ENCODE measurements at regions not wholly inside any gene's neighbourhood (a gene's known extent, or its start where the extent isn't known, plus 50 kb on each side); places are given as distances from the start of the nearest gene placed in this dataset.
A peak's percentile ranks its signal among the peaks of the same experiment; 100 is the strongest.

DNA sequence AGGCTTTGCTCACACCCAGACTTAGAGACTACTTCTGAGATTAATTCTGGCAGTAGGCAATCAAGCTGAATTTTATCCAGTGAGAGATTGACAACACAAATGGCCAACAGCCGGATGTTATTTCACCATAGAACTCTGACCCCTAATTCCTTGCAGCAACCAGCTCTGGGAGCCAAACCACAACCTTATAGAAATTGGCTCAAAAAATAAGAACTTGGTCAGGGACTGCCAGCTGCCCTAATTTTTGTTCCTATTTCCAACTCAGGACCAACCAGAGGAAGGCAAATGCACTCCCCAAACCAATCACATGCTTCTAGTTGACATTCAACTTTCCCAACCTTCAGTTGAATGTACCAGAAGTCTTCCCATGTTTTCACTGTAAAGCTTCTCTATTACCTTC, 269.7 kb downstream of the HS3ST1 start:
- Histone ChIP-seq H3K4ac (ENCODE audit: low read depth, low read length) (no peak overlapping the region), H2AFZ (ENCODE audit: insufficient read depth, low read length, poor library complexity) (no peak overlapping the region), H3K14ac (ENCODE audit: low read length) (no peak overlapping the region), H3K27ac (ENCODE audit: low read depth, low read length) (no peak overlapping the region), H3K27me3 (ENCODE audit: insufficient read depth, low read length) (no peaks in the 10 kb centered on the region), H3K23ac (ENCODE audit: low read length) (no peak overlapping the region), H4K12ac (ENCODE audit: low read depth, low read length) (no peak overlapping the region), H2BK120ac (ENCODE audit: insufficient read depth, low read length, poor library complexity) (no peak overlapping the region), H2BK12ac (ENCODE audit: low read length) (no peak overlapping the region), H3K18ac (ENCODE audit: low read length) (no peak overlapping the region), H4K8ac (ENCODE audit: low read depth, low read length) (no peak overlapping the region), H2AK5ac (ENCODE audit: low read length) (no peak overlapping the region), H3K79me2 (ENCODE audit: control insufficient read depth, insufficient read depth, low read length, poor library complexity) (no peaks in the 10 kb centered on the region), H2BK5ac (ENCODE audit: low read depth, low read length, poor library complexity) (no peak overlapping the region), H3K4me2 (ENCODE audit: low read length) (no peak overlapping the region), H3K9me3 (ENCODE audit: insufficient read depth, low read depth, low read length) (no peaks in the 10 kb centered on the region), H3K4me3 (ENCODE audit: low read depth, low read length) (no peak overlapping the region), H3K79me1 (ENCODE audit: low read length) (no peaks in the 10 kb centered on the region), H3K4me1 (ENCODE audit: control insufficient read depth in 1 of 2, insufficient read depth in 2 of 2, low read length in 2 of 2) (no peaks in the 10 kb centered on the region), H3K9ac (ENCODE audit: low read length) (no peak overlapping the region), H4K91ac (ENCODE audit: low read depth, low read length) (no peak overlapping the region), H3K36me3 (ENCODE audit: control insufficient read depth in 1 of 2, insufficient read depth in 2 of 2, low read length in 2 of 2) (no peaks in the 10 kb centered on the region)
- DNase-seq = no peak
- WGBS (ENCODE audit: extremely low coverage, insufficient coverage, insufficient read length) = no CpG with 5 or more reads among the region's 1 CpG

DNA sequence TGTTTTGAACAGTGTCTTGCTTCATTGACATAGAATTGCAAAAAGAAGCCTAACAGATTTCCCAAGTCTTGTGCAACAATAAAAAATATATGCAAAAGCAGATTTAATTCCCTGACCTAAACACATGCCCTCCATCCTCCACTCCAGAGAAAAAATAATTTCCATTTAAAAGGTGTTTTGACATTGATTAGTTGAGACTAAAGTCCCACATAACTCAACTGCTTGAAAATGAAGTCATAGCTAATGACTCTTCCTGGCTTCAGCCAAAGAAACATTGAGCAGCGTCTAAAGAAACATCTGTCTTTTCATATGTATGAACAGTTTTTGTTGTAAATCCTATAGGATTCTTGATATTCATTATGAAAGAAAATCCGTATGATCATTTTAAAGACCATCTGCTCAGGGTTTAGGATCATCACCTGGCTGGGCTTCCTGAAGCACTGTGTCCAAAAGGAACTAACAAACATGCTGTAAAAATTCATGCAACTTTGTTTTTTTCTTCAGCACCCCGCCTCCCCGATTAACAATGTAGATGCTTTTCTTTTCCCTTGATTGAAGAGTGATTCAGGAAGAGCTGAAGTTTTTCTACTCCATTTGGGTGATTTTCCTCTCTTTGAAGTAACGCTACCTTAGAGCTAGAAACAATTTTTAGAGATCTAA, 273.4 kb downstream of the HS3ST1 start:
- peak in 1 of 2 donors; percentile 3 for DNase-seq
- H3K4me3 ChIP-seq (ENCODE audit: low read depth, low read length) = no peak overlapping the region
- no peaks in the 10 kb centered on the region for H3K27me3 ChIP-seq (ENCODE audit: insufficient read depth, low read length)
- H3K18ac ChIP-seq (ENCODE audit: low read length) = no peak overlapping the region
- H3K36me3 ChIP-seq (ENCODE audit: control insufficient read depth in 1 of 2, insufficient read depth in 2 of 2, low read length in 2 of 2) = no peaks in the 10 kb centered on the region
- H2AFZ ChIP-seq (ENCODE audit: insufficient read depth, low read length, poor library complexity) = no peak overlapping the region
- no peak overlapping the region for H3K9ac ChIP-seq (ENCODE audit: low read length)
- no CpG with 5 or more reads among the region's 5 CpGs for WGBS (ENCODE audit: extremely low coverage, insufficient coverage, insufficient read length)
- H4K91ac ChIP-seq (ENCODE audit: low read depth, low read length) = no peak overlapping the region
- H4K8ac ChIP-seq (ENCODE audit: low read depth, low read length) = no peak overlapping the region
- no peak overlapping the region for H2BK5ac ChIP-seq (ENCODE audit: low read depth, low read length, poor library complexity)
- no peak overlapping the region for H2BK12ac ChIP-seq (ENCODE audit: low read length)
- H3K23ac ChIP-seq (ENCODE audit: low read length) = no peak overlapping the region
- no peaks in the 10 kb centered on the region for H3K4me1 ChIP-seq (ENCODE audit: control insufficient read depth in 1 of 2, insufficient read depth in 2 of 2, low read length in 2 of 2)
- H3K14ac ChIP-seq (ENCODE audit: low read length) = no peak overlapping the region
- H3K27ac ChIP-seq (ENCODE audit: low read depth, low read length) = no peak overlapping the region
- no peak overlapping the region for H4K12ac ChIP-seq (ENCODE audit: low read depth, low read length)
- H3K9me3 ChIP-seq (ENCODE audit: insufficient read depth, low read depth, low read length) = no peaks in the 10 kb centered on the region
- no peaks in the 10 kb centered on the region for H3K79me1 ChIP-seq (ENCODE audit: low read length)
- H2BK120ac ChIP-seq (ENCODE audit: insufficient read depth, low read length, poor library complexity) = no peak overlapping the region
- H3K4ac ChIP-seq (ENCODE audit: low read depth, low read length) = no peak overlapping the region
- no peaks in the 10 kb centered on the region for H3K79me2 ChIP-seq (ENCODE audit: control insufficient read depth, insufficient read depth, low read length, poor library complexity)
- H2AK5ac ChIP-seq (ENCODE audit: low read length) = no peak overlapping the region
- H3K4me2 ChIP-seq (ENCODE audit: low read length) = no peak overlapping the region

GRCh38 chr4:11153171-11153750, 275.4 kb downstream of the HS3ST1 start:
- no peak overlapping the region for H2AK5ac ChIP-seq (ENCODE audit: low read length)
- H3K4me3 ChIP-seq (ENCODE audit: low read depth, low read length) = no peak overlapping the region
- WGBS (ENCODE audit: extremely low coverage, insufficient coverage, insufficient read length) = 100% methylated on average over 1 of the region's 3 CpGs

GRCh38 chr4:11152684-11153083, 276.0 kb downstream of the HS3ST1 start:
- no peaks in the 10 kb centered on the region for H3K9me3 ChIP-seq (ENCODE audit: insufficient read depth, low read depth, low read length)
- H4K91ac ChIP-seq (ENCODE audit: low read depth, low read length) = no peak overlapping the region
- no peak overlapping the region for H4K12ac ChIP-seq (ENCODE audit: low read depth, low read length)
- no peaks in the 10 kb centered on the region for H3K79me2 ChIP-seq (ENCODE audit: control insufficient read depth, insufficient read depth, low read length, poor library complexity)
- no peaks in the 10 kb centered on the region for H3K79me1 ChIP-seq (ENCODE audit: low read length)
- H4K8ac ChIP-seq (ENCODE audit: low read depth, low read length) = no peak overlapping the region
- H3K4ac ChIP-seq (ENCODE audit: low read depth, low read length) = no peak overlapping the region
- no peak overlapping the region for H3K18ac ChIP-seq (ENCODE audit: low read length)
- H2AK5ac ChIP-seq (ENCODE audit: low read length) = no peak overlapping the region
- no peak overlapping the region for H2BK12ac ChIP-seq (ENCODE audit: low read length)
- WGBS (ENCODE audit: extremely low coverage, insufficient coverage, insufficient read length) = no CpG with 5 or more reads among the region's 2 CpGs
- no peak overlapping the region for H2AFZ ChIP-seq (ENCODE audit: insufficient read depth, low read length, poor library complexity)
- no peak overlapping the region for H2BK5ac ChIP-seq (ENCODE audit: low read depth, low read length, poor library complexity)
- H3K36me3 ChIP-seq (ENCODE audit: control insufficient read depth in 1 of 2, insufficient read depth in 2 of 2, low read length in 2 of 2) = no peaks in the 10 kb centered on the region
- no peak overlapping the region for H3K4me2 ChIP-seq (ENCODE audit: low read length)
- no peak overlapping the region for H3K4me3 ChIP-seq (ENCODE audit: low read depth, low read length)
- H3K27ac ChIP-seq (ENCODE audit: low read depth, low read length) = no peak overlapping the region
- H2BK120ac ChIP-seq (ENCODE audit: insufficient read depth, low read length, poor library complexity) = no peak overlapping the region
- no peak for DNase-seq
- no peak overlapping the region for H3K14ac ChIP-seq (ENCODE audit: low read length)
- no peak overlapping the region for H3K9ac ChIP-seq (ENCODE audit: low read length)
- H3K4me1 ChIP-seq (ENCODE audit: control insufficient read depth in 1 of 2, insufficient read depth in 2 of 2, low read length in 2 of 2) = peaks cover 0 to 2% of the 10 kb centered on the region in 2 experiments
- H3K23ac ChIP-seq (ENCODE audit: low read length) = no peak overlapping the region
- no peaks in the 10 kb centered on the region for H3K27me3 ChIP-seq (ENCODE audit: insufficient read depth, low read length)

More at GRCh38 chr4:11153171-11153750, 275.4 kb downstream of the HS3ST1 start:
- peak; percentile 31 to 82 for DNase-seq
- Histone ChIP-seq H3K14ac (ENCODE audit: low read length) (no peak overlapping the region), H3K27me3 (ENCODE audit: insufficient read depth, low read length) (no peaks in the 10 kb centered on the region), H2AFZ (ENCODE audit: insufficient read depth, low read length, poor library complexity) (no peak overlapping the region), H3K36me3 (ENCODE audit: control insufficient read depth in 1 of 2, insufficient read depth in 2 of 2, low read length in 2 of 2) (no peaks in the 10 kb centered on the region), H2BK5ac (ENCODE audit: low read depth, low read length, poor library complexity) (no peak overlapping the region), H3K9me3 (ENCODE audit: insufficient read depth, low read depth, low read length) (no peaks in the 10 kb centered on the region), H3K79me2 (ENCODE audit: control insufficient read depth, insufficient read depth, low read length, poor library complexity) (no peaks in the 10 kb centered on the region), H2BK120ac (ENCODE audit: insufficient read depth, low read length, poor library complexity) (no peak overlapping the region), H3K4me1 (ENCODE audit: control insufficient read depth in 1 of 2, insufficient read depth in 2 of 2, low read length in 2 of 2) (peaks cover 0 to 2% of the 10 kb centered on the region in 2 experiments), H4K91ac (ENCODE audit: low read depth, low read length) (no peak overlapping the region), H3K4ac (ENCODE audit: low read depth, low read length) (no peak overlapping the region), H3K79me1 (ENCODE audit: low read length) (no peaks in the 10 kb centered on the region), H3K4me2 (ENCODE audit: low read length) (no peak overlapping the region), H3K9ac (ENCODE audit: low read length) (no peak overlapping the region), H4K8ac (ENCODE audit: low read depth, low read length) (no peak overlapping the region), H2BK12ac (ENCODE audit: low read length) (no peak overlapping the region), H3K18ac (ENCODE audit: low read length) (no peak overlapping the region), H3K23ac (ENCODE audit: low read length) (no peak overlapping the region), H3K27ac (ENCODE audit: low read depth, low read length) (no peak overlapping the region), H4K12ac (ENCODE audit: low read depth, low read length) (no peak overlapping the region)
